ENCODE measurements at regions not wholly inside any gene's neighbourhood (a gene's known extent, or its start where the extent isn't known, plus 50 kb on each side); places are given as distances from the start of the nearest gene placed in this dataset.
A peak's percentile ranks its signal among the peaks of the same experiment; 100 is the strongest.

DNA sequence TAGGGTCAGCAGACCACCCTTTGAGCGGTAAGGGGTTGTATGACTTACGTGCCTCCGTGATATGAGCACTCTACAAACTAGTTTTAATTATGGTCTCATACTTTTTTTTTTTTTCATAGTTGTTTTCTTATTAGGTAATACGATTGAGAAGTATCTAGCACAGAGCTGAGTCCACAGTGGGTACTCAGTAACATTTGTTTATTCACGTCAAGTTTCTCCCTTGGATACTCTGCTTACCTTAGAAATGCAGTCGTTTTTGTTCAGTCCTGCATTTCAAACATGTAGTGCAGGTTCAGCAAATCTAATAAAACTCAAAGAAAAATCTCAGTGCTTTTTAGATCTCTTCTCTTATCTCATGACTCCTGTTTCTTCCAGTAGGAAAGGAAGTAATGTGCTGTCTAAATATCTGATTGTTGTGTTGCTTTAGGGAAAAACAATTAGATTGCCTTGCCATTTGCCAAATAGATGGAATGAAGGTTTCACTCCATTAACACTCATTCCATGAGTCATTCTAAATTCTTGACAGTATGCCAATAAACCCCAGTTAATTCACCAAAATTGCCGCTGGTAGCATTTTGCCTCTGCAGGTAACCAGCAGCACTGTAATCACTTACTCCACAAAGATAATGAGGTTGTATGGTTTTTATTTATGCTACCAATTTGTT, 118.9 kb downstream of the PTCSC3 start:
- TF ChIP-seq ZNF70 (CRISPR knock-in tag; IDR thresholded peaks at IDR 0.05) (no peak), ZNF8 (CRISPR knock-in tag; IDR thresholded peaks at IDR 0.05) (no peak)
- TF ChIP-seq, protein P1, sequence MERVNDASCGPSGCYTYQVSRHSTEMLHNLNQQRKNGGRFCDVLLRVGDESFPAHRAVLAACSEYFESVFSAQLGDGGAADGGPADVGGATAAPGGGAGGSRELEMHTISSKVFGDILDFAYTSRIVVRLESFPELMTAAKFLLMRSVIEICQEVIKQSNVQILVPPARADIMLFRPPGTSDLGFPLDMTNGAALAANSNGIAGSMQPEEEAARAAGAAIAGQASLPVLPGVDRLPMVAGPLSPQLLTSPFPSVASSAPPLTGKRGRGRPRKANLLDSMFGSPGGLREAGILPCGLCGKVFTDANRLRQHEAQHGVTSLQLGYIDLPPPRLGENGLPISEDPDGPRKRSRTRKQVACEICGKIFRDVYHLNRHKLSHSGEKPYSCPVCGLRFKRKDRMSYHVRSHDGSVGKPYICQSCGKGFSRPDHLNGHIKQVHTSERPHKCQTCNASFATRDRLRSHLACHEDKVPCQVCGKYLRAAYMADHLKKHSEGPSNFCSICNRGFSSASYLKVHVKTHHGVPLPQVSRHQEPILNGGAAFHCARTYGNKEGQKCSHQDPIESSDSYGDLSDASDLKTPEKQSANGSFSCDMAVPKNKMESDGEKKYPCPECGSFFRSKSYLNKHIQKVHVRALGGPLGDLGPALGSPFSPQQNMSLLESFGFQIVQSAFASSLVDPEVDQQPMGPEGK (CRISPR knock-in tag; IDR thresholded peaks at IDR 0.05; ENCODE audit: borderline replicate concordance), result no peak
- TF ChIP-seq, protein P2, sequence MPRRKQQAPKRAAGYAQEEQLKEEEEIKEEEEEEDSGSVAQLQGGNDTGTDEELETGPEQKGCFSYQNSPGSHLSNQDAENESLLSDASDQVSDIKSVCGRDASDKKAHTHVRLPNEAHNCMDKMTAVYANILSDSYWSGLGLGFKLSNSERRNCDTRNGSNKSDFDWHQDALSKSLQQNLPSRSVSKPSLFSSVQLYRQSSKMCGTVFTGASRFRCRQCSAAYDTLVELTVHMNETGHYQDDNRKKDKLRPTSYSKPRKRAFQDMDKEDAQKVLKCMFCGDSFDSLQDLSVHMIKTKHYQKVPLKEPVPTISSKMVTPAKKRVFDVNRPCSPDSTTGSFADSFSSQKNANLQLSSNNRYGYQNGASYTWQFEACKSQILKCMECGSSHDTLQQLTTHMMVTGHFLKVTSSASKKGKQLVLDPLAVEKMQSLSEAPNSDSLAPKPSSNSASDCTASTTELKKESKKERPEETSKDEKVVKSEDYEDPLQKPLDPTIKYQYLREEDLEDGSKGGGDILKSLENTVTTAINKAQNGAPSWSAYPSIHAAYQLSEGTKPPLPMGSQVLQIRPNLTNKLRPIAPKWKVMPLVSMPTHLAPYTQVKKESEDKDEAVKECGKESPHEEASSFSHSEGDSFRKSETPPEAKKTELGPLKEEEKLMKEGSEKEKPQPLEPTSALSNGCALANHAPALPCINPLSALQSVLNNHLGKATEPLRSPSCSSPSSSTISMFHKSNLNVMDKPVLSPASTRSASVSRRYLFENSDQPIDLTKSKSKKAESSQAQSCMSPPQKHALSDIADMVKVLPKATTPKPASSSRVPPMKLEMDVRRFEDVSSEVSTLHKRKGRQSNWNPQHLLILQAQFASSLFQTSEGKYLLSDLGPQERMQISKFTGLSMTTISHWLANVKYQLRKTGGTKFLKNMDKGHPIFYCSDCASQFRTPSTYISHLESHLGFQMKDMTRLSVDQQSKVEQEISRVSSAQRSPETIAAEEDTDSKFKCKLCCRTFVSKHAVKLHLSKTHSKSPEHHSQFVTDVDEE (CRISPR knock-in tag; IDR thresholded peaks at IDR 0.05), result peak; percentile 42; the same call in 1 of the 2 replicates
